ENCODE measurements at regions not wholly inside any gene's neighbourhood (a gene's known extent, or its start where the extent isn't known, plus 50 kb on each side); places are given as distances from the start of the nearest gene placed in this dataset.

DNA sequence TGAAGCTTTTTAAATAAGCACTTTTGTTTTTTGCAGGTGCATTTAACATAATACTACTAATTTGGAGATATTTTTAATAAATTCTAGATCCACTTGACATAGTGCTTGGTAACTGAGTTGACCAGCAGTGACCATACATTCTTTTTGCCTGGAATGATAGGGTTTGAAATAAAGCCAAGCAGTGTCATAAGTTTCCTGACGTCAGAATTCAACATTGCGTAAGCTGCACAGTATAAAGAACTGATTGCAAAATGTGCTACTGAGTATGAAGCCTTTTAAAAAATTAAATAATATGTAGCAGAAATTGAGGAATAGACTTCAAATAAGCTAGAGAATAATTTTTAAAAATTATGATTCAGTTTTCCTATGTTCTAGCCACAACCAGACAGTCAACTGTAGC lies 454.6 kb upstream of the ARPP21 start (continued):
- TF ChIP-seq, protein P1, sequence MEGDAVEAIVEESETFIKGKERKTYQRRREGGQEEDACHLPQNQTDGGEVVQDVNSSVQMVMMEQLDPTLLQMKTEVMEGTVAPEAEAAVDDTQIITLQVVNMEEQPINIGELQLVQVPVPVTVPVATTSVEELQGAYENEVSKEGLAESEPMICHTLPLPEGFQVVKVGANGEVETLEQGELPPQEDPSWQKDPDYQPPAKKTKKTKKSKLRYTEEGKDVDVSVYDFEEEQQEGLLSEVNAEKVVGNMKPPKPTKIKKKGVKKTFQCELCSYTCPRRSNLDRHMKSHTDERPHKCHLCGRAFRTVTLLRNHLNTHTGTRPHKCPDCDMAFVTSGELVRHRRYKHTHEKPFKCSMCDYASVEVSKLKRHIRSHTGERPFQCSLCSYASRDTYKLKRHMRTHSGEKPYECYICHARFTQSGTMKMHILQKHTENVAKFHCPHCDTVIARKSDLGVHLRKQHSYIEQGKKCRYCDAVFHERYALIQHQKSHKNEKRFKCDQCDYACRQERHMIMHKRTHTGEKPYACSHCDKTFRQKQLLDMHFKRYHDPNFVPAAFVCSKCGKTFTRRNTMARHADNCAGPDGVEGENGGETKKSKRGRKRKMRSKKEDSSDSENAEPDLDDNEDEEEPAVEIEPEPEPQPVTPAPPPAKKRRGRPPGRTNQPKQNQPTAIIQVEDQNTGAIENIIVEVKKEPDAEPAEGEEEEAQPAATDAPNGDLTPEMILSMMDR (conservative IDR thresholded peaks at IDR 0.05; ENCODE audit: low read depth in 2 of 2): no peak
- no peak for TF ChIP-seq NANOG (IDR thresholded peaks at IDR 0.05; ENCODE audit: borderline replicate concordance)
- TF ChIP-seq, protein P2, sequence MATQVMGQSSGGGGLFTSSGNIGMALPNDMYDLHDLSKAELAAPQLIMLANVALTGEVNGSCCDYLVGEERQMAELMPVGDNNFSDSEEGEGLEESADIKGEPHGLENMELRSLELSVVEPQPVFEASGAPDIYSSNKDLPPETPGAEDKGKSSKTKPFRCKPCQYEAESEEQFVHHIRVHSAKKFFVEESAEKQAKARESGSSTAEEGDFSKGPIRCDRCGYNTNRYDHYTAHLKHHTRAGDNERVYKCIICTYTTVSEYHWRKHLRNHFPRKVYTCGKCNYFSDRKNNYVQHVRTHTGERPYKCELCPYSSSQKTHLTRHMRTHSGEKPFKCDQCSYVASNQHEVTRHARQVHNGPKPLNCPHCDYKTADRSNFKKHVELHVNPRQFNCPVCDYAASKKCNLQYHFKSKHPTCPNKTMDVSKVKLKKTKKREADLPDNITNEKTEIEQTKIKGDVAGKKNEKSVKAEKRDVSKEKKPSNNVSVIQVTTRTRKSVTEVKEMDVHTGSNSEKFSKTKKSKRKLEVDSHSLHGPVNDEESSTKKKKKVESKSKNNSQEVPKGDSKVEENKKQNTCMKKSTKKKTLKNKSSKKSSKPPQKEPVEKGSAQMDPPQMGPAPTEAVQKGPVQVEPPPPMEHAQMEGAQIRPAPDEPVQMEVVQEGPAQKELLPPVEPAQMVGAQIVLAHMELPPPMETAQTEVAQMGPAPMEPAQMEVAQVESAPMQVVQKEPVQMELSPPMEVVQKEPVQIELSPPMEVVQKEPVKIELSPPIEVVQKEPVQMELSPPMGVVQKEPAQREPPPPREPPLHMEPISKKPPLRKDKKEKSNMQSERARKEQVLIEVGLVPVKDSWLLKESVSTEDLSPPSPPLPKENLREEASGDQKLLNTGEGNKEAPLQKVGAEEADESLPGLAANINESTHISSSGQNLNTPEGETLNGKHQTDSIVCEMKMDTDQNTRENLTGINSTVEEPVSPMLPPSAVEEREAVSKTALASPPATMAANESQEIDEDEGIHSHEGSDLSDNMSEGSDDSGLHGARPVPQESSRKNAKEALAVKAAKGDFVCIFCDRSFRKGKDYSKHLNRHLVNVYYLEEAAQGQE (IDR thresholded peaks at IDR 0.05; ENCODE audit: unreplicated experiment): no peak

DNA sequence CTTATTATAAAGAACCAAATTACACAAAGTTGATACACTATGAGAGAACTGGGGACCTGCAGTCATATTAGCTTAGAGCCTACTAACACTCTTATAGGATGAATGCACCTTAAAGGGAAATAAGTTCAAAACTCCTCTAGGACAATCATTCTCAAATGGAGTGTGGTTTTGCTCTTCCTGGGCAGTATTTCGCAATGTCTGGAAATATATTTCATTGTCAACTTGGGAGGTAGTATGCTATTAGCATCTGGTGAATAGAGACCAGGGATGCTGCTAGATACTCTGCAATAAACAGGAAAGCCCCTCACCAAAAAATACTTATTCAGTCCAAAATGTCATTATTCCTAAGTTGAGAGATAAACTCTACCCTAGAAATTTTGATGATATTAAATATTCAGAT lies 451.4 kb upstream of the ARPP21 start:
- no peaks in the 10 kb centered on the region for H3K36me3 ChIP-seq (ENCODE audit: insufficient read depth)
- TF ChIP-seq EZH2phosphoT487 (IDR thresholded peaks at IDR 0.05; ENCODE audit: unreplicated experiment): no peak
- TF ChIP-seq, protein P3, sequence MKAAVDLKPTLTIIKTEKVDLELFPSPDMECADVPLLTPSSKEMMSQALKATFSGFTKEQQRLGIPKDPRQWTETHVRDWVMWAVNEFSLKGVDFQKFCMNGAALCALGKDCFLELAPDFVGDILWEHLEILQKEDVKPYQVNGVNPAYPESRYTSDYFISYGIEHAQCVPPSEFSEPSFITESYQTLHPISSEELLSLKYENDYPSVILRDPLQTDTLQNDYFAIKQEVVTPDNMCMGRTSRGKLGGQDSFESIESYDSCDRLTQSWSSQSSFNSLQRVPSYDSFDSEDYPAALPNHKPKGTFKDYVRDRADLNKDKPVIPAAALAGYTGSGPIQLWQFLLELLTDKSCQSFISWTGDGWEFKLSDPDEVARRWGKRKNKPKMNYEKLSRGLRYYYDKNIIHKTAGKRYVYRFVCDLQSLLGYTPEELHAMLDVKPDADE (IDR thresholded peaks at IDR 0.05): no peak
- no peak for TF ChIP-seq POLR2AphosphoS5 (IDR thresholded peaks at IDR 0.05; ENCODE audit: low read depth)
- TF ChIP-seq, protein P1 (conservative IDR thresholded peaks at IDR 0.05; ENCODE audit: low read depth in 2 of 2): no peak
- TF ChIP-seq, protein P4, sequence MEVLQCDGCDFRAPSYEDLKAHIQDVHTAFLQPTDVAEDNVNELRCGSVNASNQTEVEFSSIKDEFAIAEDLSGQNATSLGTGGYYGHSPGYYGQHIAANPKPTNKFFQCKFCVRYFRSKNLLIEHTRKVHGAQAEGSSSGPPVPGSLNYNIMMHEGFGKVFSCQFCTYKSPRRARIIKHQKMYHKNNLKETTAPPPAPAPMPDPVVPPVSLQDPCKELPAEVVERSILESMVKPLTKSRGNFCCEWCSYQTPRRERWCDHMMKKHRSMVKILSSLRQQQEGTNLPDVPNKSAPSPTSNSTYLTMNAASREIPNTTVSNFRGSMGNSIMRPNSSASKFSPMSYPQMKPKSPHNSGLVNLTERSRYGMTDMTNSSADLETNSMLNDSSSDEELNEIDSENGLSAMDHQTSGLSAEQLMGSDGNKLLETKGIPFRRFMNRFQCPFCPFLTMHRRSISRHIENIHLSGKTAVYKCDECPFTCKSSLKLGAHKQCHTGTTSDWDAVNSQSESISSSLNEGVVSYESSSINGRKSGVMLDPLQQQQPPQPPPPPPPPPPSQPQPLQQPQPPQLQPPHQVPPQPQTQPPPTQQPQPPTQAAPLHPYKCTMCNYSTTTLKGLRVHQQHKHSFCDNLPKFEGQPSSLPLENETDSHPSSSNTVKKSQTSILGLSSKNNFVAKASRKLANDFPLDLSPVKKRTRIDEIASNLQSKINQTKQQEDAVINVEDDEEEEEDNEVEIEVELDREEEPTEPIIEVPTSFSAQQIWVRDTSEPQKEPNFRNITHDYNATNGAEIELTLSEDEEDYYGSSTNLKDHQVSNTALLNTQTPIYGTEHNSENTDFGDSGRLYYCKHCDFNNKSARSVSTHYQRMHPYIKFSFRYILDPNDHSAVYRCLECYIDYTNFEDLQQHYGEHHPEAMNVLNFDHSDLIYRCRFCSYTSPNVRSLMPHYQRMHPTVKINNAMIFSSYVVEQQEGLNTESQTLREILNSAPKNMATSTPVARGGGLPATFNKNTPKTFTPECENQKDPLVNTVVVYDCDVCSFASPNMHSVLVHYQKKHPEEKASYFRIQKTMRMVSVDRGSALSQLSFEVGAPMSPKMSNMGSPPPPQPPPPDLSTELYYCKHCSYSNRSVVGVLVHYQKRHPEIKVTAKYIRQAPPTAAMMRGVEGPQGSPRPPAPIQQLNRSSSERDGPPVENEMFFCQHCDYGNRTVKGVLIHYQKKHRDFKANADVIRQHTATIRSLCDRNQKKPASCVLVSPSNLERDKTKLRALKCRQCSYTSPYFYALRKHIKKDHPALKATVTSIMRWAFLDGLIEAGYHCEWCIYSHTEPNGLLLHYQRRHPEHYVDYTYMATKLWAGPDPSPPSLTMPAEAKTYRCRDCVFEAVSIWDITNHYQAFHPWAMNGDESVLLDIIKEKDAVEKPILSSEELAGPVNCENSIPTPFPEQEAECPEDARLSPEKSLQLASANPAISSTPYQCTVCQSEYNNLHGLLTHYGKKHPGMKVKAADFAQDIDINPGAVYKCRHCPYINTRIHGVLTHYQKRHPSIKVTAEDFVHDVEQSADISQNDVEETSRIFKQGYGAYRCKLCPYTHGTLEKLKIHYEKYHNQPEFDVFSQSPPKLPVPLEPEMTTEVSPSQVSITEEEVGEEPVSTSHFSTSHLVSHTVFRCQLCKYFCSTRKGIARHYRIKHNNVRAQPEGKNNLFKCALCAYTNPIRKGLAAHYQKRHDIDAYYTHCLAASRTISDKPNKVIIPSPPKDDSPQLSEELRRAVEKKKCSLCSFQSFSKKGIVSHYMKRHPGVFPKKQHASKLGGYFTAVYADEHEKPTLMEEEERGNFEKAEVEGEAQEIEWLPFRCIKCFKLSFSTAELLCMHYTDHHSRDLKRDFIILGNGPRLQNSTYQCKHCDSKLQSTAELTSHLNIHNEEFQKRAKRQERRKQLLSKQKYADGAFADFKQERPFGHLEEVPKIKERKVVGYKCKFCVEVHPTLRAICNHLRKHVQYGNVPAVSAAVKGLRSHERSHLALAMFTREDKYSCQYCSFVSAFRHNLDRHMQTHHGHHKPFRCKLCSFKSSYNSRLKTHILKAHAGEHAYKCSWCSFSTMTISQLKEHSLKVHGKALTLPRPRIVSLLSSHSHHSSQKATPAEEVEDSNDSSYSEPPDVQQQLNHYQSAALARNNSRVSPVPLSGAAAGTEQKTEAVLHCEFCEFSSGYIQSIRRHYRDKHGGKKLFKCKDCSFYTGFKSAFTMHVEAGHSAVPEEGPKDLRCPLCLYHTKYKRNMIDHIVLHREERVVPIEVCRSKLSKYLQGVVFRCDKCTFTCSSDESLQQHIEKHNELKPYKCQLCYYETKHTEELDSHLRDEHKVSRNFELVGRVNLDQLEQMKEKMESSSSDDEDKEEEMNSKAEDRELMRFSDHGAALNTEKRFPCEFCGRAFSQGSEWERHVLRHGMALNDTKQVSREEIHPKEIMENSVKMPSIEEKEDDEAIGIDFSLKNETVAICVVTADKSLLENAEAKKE (CRISPR knock-in tag; IDR thresholded peaks at IDR 0.05): no peak
- TF ChIP-seq ZNF114 (CRISPR knock-in tag; IDR thresholded peaks at IDR 0.05): no peak
- TF ChIP-seq STAT1 (IDR thresholded peaks at IDR 0.05; ENCODE audit: unreplicated experiment): no peak
- TF ChIP-seq CREB1 (CRISPR knock-in tag; IDR thresholded peaks at IDR 0.05; ENCODE audit: low read depth): no peak
- no peak for TF ChIP-seq ZNF331 (CRISPR knock-in tag; IDR thresholded peaks at IDR 0.05; ENCODE audit: low read depth)

More for the DNA sequence above, 451.4 kb upstream of the ARPP21 start:
- no peaks in the 10 kb centered on the region for H3K4me1 ChIP-seq (ENCODE audit: insufficient read depth)
- H3K36me3 Mint-ChIP-seq (ENCODE audit: low read depth): no peaks in the 10 kb centered on the region
- ATAC-seq (no peak), DNase-seq (ENCODE audit: low spot score) (no peak)
- no peaks in the 10 kb centered on the region for H3K27me3 Mint-ChIP-seq (ENCODE audit: insufficient read depth, low read depth, poor library complexity)
- no peak overlapping the region for H3K27ac ChIP-seq (ENCODE audit: low read depth)
- no peaks in the 10 kb centered on the region for H3K27me3 ChIP-seq (ENCODE audit: insufficient read depth)
- no peaks in the 10 kb centered on the region for H3K79me2 ChIP-seq (replicated peaks; ENCODE audit: insufficient read depth)
- H3K4me1 Mint-ChIP-seq: no peaks in the 10 kb centered on the region
- no peak overlapping the region for H2AFZ ChIP-seq
- no peaks in the 10 kb centered on the region; the same call in 1 of the 2 replicates for H3K9me2 ChIP-seq (ENCODE audit: insufficient read depth)
- peaks cover 4% of the 10 kb centered on the region; the same call in 1 of the 3 replicates for H3K9me3 Mint-ChIP-seq
- no peaks in the 10 kb centered on the region for H3F3A ChIP-seq (replicated peaks; ENCODE audit: low read depth)
- H4K20me1 ChIP-seq (replicated peaks; ENCODE audit: insufficient read depth): no peaks in the 10 kb centered on the region
- H3K4me3 ChIP-seq: no peak overlapping the region
- H3K4me2 ChIP-seq: no peak overlapping the region
- no peak overlapping the region for H3K4me3 Mint-ChIP-seq
- H3K27ac Mint-ChIP-seq: no peak overlapping the region

Data from GM23338 (cell line).